Parathyroid adenoma (tissue), 2 donors: ENCODE measurements at regions not wholly inside any gene's neighbourhood (a gene's known extent, or its start where the extent isn't known, plus 50 kb on each side); places are given as distances from the start of the nearest gene placed in this dataset.

Experiments used
- H2AFZ ChIP-seq: fragments of 300-600 bp; sonication (generic); one replicate; pipeline ENCODE4 v1.7.0; 2017; ENCODE audit warnings: antibody characterized with exemption, mild to moderate bottlenecking
- H3K27ac ChIP-seq: fragments of 300-600 bp; sonication (generic); one replicate; pipeline ENCODE4 v1.7.0; 2017
- H3K27me3 ChIP-seq: fragments of 300-600 bp; sonication (generic); one replicate; pipeline ENCODE4 v1.7.0; 2017; ENCODE audit warnings: low read length; ENCODE audit not compliant: control insufficient read depth, insufficient read depth
- H3K36me3 ChIP-seq: fragments of 300-600 bp; sonication (generic); one replicate; pipeline ENCODE4 v1.7.0; 2017; ENCODE audit warnings: low read length; ENCODE audit not compliant: control insufficient read depth, insufficient read depth
- H3K4me1 ChIP-seq: fragments of 300-600 bp; sonication (generic); one replicate; pipeline ENCODE4 v1.7.0; 2017; ENCODE audit warnings: control low read depth
- H3K4me2 ChIP-seq: fragments of 300-600 bp; sonication (generic); one replicate; pipeline ENCODE4 v1.7.0; 2017; ENCODE audit warnings: low read length
- H3K4me3 ChIP-seq: fragments of 300-600 bp; sonication (generic); one replicate; pipeline ENCODE4 v1.7.0; 2017; ENCODE audit warnings: low read depth, low read length
- H3K79me2 ChIP-seq: fragments of 300-600 bp; sonication (generic); one replicate; pipeline ENCODE4 v1.7.0; 2017; ENCODE audit warnings: control low read depth
- H3K9ac ChIP-seq: fragments of 300-600 bp; sonication (generic); one replicate; pipeline ENCODE4 v1.7.0; 2017; ENCODE audit warnings: mild to moderate bottlenecking
- H3K9me3 ChIP-seq: fragments of 300-600 bp; sonication (generic); one replicate; pipeline ENCODE4 v1.7.0; 2017; ENCODE audit warnings: low read length; ENCODE audit not compliant: control insufficient read depth
- CTCF ChIP-seq: fragments of 300-600 bp; sonication (generic); IDR thresholded peaks from one replicate; pipeline ENCODE4 v1.7.0; 2017; ENCODE audit warnings: antibody characterized with exemption, mild to moderate bottlenecking
- donor health status: primary hyperparathyroidism.

- no peak overlapping the region for H3K4me3 ChIP-seq
- no peak overlapping the region for H3K9ac ChIP-seq
- no peak overlapping the region for H3K27ac ChIP-seq
- TF ChIP-seq CTCF: no peak
- H3K4me1 ChIP-seq: no peaks in the 10 kb centered on the region
- no peaks in the 10 kb centered on the region for H3K79me2 ChIP-seq
- H3K9me3 ChIP-seq: no peaks in the 10 kb centered on the region
- no peak overlapping the region for H3K4me2 ChIP-seq
- H3K36me3 ChIP-seq: no peaks in the 10 kb centered on the region
- no peak overlapping the region for H2AFZ ChIP-seq
- H3K27me3 ChIP-seq: no peaks in the 10 kb centered on the region
Measured at GRCh38 chr1:172897738-172898137, 153.0 kb downstream of the TNFSF18 start.

- H3K9ac ChIP-seq: no peak overlapping the region
- no peak overlapping the region for H3K4me3 ChIP-seq
- H3K27me3 ChIP-seq: no peaks in the 10 kb centered on the region
- H2AFZ ChIP-seq: no peak overlapping the region
- no peaks in the 10 kb centered on the region for H3K36me3 ChIP-seq
- no peak overlapping the region for H3K27ac ChIP-seq
- H3K4me1 ChIP-seq: no peaks in the 10 kb centered on the region
- no peaks in the 10 kb centered on the region for H3K79me2 ChIP-seq
- no peak overlapping the region for H3K4me2 ChIP-seq
- no peak for TF ChIP-seq CTCF
- no peaks in the 10 kb centered on the region for H3K9me3 ChIP-seq
Measured at GRCh38 chr1:172898866-172899265, 151.9 kb downstream of the TNFSF18 start.

GRCh38 chr1:172900376-172900997 is 150.3 kb downstream of the TNFSF18 start:
- Histone ChIP-seq H3K4me1 (no peaks in the 10 kb centered on the region), H3K9ac (no peak overlapping the region), H3K4me3 (no peak overlapping the region), H3K4me2 (no peak overlapping the region), H2AFZ (no peak overlapping the region), H3K27me3 (no peaks in the 10 kb centered on the region), H3K27ac (no peak overlapping the region), H3K79me2 (no peaks in the 10 kb centered on the region), H3K36me3 (no peaks in the 10 kb centered on the region), H3K9me3 (no peaks in the 10 kb centered on the region)
- TF ChIP-seq CTCF: no peak

DNA sequence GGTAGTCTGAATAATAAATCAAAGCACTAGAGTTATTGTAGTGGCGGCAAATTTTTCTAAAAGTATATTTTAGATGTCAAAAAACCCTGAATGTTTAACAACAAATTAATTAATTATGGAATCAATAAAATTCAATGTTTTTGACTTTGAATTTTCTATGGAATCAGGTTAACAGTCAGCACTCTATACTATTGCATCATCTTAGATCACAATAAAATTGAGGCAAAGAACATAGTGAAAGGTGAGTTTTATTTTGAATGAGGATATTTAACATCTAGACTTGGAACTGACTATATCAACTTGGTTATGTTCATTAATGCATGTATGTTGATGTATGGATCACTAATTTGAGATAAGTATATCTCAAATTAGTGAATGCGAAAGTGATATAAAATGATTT is 148.5 kb downstream of the TNFSF18 start:
- H3K4me2 ChIP-seq: no peak overlapping the region
- no peak for TF ChIP-seq CTCF
- H3K27ac ChIP-seq: no peak overlapping the region
- no peaks in the 10 kb centered on the region for H3K9me3 ChIP-seq
- H3K27me3 ChIP-seq: no peaks in the 10 kb centered on the region
- no peak overlapping the region for H2AFZ ChIP-seq
- H3K79me2 ChIP-seq: no peaks in the 10 kb centered on the region
- no peak overlapping the region for H3K9ac ChIP-seq
- H3K4me1 ChIP-seq: no peaks in the 10 kb centered on the region
- H3K4me3 ChIP-seq: no peak overlapping the region
- H3K36me3 ChIP-seq: no peaks in the 10 kb centered on the region

DNA sequence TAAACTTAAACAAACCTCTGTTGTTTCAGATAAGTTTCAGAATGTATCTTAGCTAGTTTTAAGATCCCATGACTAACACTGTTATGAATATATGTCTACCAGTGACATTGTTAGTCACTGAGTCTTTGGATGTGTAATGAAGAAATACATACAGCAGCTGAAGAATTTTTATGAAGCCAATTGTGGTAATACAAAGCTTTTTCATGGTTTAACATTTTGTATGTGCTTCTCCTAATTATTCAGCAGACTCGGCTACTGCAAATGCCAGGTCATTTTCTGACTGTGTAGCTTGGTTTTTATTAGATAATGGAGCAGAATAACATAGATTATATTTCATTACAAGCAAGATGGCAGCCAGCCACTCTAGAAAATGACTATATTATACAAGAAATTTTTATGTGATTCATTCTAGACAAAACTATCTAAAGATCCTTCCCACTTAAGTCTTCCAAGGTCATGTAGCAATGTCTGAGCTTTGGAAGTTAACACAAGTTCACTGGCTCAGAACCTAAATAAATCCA is 147.8 kb downstream of the TNFSF18 start:
- no peak overlapping the region for H3K9ac ChIP-seq
- H3K27me3 ChIP-seq: no peaks in the 10 kb centered on the region
- no peaks in the 10 kb centered on the region for H3K4me1 ChIP-seq
- H3K4me2 ChIP-seq: no peak overlapping the region
- H3K36me3 ChIP-seq: no peaks in the 10 kb centered on the region
- no peaks in the 10 kb centered on the region for H3K9me3 ChIP-seq
- no peak overlapping the region for H3K27ac ChIP-seq
- H2AFZ ChIP-seq: no peak overlapping the region
- H3K79me2 ChIP-seq: no peaks in the 10 kb centered on the region
- TF ChIP-seq CTCF: no peak
- H3K4me3 ChIP-seq: no peak overlapping the region
